Left lung (tissue), 4 donors: ENCODE measurements at regions not wholly inside any gene's neighbourhood (a gene's known extent, or its start where the extent isn't known, plus 50 kb on each side); places are given as distances from the start of the nearest gene placed in this dataset.
A peak's percentile ranks its signal among the peaks of the same experiment; 100 is the strongest.

Experiments
- ATAC-seq: fragments of 200-7000 bp; cut with Tn5 transposase; one replicate; pipeline ENCODE4 v1.9.1; 2020; ENCODE audit warnings: moderate library complexity
- DNase-seq, 4 donors: peaks; one replicate each; pipeline ENCODE4 v3.0.0-alpha.2; 2013 to 2020
- H3K27ac ChIP-seq, 2 donors: fragments of 200-600 bp; sonication (generic) in 1 of 2; one replicate each; pipeline versions ENCODE4 v1.5.0 to v1.8.0; 2020 to 2021
- H3K27me3 ChIP-seq, 2 donors: fragments of 200-600 bp; sonication (generic) in 1 of 2; one replicate each; pipeline versions ENCODE4 v1.5.0 to v1.8.0; 2020 to 2021
- H3K36me3 ChIP-seq, 2 donors: fragments of 200-600 bp; sonication (generic) in 1 of 2; one replicate each; pipeline versions ENCODE4 v1.5.0 to v1.8.0; 2020 to 2021
- H3K4me1 ChIP-seq, 2 donors: fragments of 200-600 bp; one replicate each; pipeline ENCODE4 v1.8.0; 2021
- H3K4me3 ChIP-seq, 2 donors: fragments of 200-600 bp; sonication (generic) in 1 of 2; one replicate each; pipeline versions ENCODE4 v1.5.0 to v1.8.0; 2020 to 2021; ENCODE audit warnings: mild to moderate bottlenecking in 1 of 2
- H3K9me3 ChIP-seq, 2 donors: fragments of 200-600 bp; sonication (generic) in 1 of 2; one replicate each; pipeline versions ENCODE4 v1.5.0 to v1.8.0; 2020 to 2021
- intact Hi-C, 2 donors: fragments of 100-400 bp; cut with DNase I; formaldehyde crosslinking; loops; one replicate each; pipeline versions ENCODE4 v1.11.2 to v1.14.2; 2022
- TF ChIP-seq, protein P1 (sequence below), 2 donors: fragments of 200-600 bp; sonication (generic) in 1 of 2; IDR thresholded peaks; one replicate each; pipeline versions ENCODE4 v1.5.0 to v1.8.0; 2021; ENCODE audit warnings: antibody characterized with exemption in 2 of 2
- donor health status: DM: no; HTN: yes; CAD: no.
- donor health status: DM: no; HTN: no; CAD: no.

- TF ChIP-seq, protein P1, sequence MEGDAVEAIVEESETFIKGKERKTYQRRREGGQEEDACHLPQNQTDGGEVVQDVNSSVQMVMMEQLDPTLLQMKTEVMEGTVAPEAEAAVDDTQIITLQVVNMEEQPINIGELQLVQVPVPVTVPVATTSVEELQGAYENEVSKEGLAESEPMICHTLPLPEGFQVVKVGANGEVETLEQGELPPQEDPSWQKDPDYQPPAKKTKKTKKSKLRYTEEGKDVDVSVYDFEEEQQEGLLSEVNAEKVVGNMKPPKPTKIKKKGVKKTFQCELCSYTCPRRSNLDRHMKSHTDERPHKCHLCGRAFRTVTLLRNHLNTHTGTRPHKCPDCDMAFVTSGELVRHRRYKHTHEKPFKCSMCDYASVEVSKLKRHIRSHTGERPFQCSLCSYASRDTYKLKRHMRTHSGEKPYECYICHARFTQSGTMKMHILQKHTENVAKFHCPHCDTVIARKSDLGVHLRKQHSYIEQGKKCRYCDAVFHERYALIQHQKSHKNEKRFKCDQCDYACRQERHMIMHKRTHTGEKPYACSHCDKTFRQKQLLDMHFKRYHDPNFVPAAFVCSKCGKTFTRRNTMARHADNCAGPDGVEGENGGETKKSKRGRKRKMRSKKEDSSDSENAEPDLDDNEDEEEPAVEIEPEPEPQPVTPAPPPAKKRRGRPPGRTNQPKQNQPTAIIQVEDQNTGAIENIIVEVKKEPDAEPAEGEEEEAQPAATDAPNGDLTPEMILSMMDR (IDR thresholded peaks at IDR 0.05): no peak
- no peak overlapping the region for H3K4me3 ChIP-seq
- no peak for DNase-seq
- no peaks in the 10 kb centered on the region for H3K27me3 ChIP-seq
- no peak overlapping the region for H3K27ac ChIP-seq
- ATAC-seq: no peak
- no peaks in the 10 kb centered on the region for H3K9me3 ChIP-seq
- intact Hi-C loops: no loop called here
- no peaks in the 10 kb centered on the region for H3K36me3 ChIP-seq
- H3K4me1 ChIP-seq: no peaks in the 10 kb centered on the region
Observed at GRCh38 chr11:82246926-82247325, 486.7 kb downstream of the FAM181B start.

GRCh38 chr11:82239498-82239897 is 494.2 kb downstream of the FAM181B start:
- no peak overlapping the region for H3K27ac ChIP-seq
- ATAC-seq: no peak
- H3K27me3 ChIP-seq: no peaks in the 10 kb centered on the region
- H3K4me1 ChIP-seq: no peaks in the 10 kb centered on the region
- no peaks in the 10 kb centered on the region for H3K9me3 ChIP-seq
- no peak overlapping the region for H3K4me3 ChIP-seq
- H3K36me3 ChIP-seq: no peaks in the 10 kb centered on the region
- intact Hi-C loops: no loop called here
- DNase-seq: peak in 1 of 4 donors; percentile 8
- TF ChIP-seq, protein P1 (IDR thresholded peaks at IDR 0.05): no peak

DNA sequence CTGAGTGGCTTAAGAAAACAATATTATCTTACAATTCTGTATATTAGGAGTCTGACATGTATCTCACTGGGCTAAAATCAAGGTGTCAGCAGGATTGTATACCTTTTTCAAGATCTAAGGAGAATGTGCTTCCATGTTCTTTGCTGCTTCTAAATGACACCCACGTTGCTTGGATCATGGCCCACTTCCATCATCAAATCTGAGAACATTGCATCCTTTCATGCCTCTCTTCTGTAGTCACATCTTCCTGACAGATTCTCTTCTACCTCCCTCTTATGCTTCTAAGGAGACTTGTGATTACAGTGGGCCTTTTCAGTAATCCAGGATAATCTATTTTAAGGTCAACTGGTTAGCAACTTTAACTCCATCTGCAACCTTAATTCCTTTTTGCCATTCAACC is 499.4 kb downstream of the FAM181B start:
- H3K4me1 ChIP-seq: no peaks in the 10 kb centered on the region
- TF ChIP-seq, protein P1 (IDR thresholded peaks at IDR 0.05): no peak
- no peak overlapping the region for H3K4me3 ChIP-seq
- no peak overlapping the region for H3K27ac ChIP-seq
- intact Hi-C loops: no loop called here
- no peaks in the 10 kb centered on the region for H3K36me3 ChIP-seq
- DNase-seq (no peak), ATAC-seq (no peak)
- no peaks in the 10 kb centered on the region for H3K9me3 ChIP-seq
- no peaks in the 10 kb centered on the region for H3K27me3 ChIP-seq

- H3K9me3 ChIP-seq: no peaks in the 10 kb centered on the region
- H3K4me1 ChIP-seq: no peaks in the 10 kb centered on the region
- H3K27ac ChIP-seq: no peak overlapping the region
- no peaks in the 10 kb centered on the region for H3K36me3 ChIP-seq
- DNase-seq: no peak
- H3K27me3 ChIP-seq: no peaks in the 10 kb centered on the region
- no peak for ATAC-seq
- intact Hi-C loops: no loop called here
- no peak overlapping the region for H3K4me3 ChIP-seq
- TF ChIP-seq, protein P1 (IDR thresholded peaks at IDR 0.05): no peak
Observed at GRCh38 chr11:82233201-82233600, 500.5 kb downstream of the FAM181B start.

DNA sequence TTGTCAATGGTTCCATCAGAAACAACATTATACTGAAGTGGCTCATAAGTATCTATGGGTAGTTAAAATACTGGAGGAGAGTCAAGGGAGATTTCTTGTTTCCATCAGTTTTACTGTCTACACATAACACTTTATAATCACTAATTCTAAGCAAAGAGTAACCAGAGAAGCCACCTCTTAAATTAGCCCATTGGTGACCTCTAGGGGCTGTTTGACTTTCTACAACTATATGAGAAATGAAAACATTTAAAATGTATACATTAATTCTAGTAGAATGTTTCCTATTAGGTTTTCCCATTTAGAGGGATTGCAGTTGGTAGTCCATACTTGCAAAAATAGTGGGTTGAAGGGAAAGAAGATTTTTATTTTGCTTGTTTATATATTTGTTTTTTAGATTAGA is 504.3 kb downstream of the FAM181B start:
- peaks cover 0 to 2% of the 10 kb centered on the region in 2 donors for H3K9me3 ChIP-seq
- H3K4me3 ChIP-seq: no peak overlapping the region
- H3K4me1 ChIP-seq: no peaks in the 10 kb centered on the region
- no peaks in the 10 kb centered on the region for H3K27me3 ChIP-seq
- ATAC-seq: no peak
- H3K36me3 ChIP-seq: no peaks in the 10 kb centered on the region
- intact Hi-C loops: no loop called here
- DNase-seq: peak in 2 of 4 donors; percentile 17 to 32
- TF ChIP-seq, protein P1 (IDR thresholded peaks at IDR 0.05): no peak
- no peak overlapping the region for H3K27ac ChIP-seq
